GM12878 (cell line): ENCODE measurements at regions not wholly inside any gene's neighbourhood (a gene's known extent, or its start where the extent isn't known, plus 50 kb on each side); places are given as distances from the start of the nearest gene placed in this dataset.

ENCODE experiments used
- ATAC-seq: fragments of 200-7000 bp; cut with Tn5 transposase; 3 replicates; pipeline ENCODE4 v1.9.1; 2020; ENCODE audit warnings: mild to moderate bottlenecking, moderate library complexity
- BruUV-seq: library from RNA; stranded (reverse); fragments of 400-500 nt; replicated peaks from 2 replicates; lab custom pipeline; 2021; lab: Mats Ljungman, UMichigan
- CTCF ChIA-PET: fragments of 300-600 bp; sonication (Branson Sonifier 250); formaldehyde crosslinking; extraction: SDS; loops from one replicate; lab custom pipeline; 2021; ENCODE audit warnings: inconsistent platforms; lab: Yijun Ruan, JAX
- POLR2A ChIA-PET: fragments of 350-600 bp; formaldehyde crosslinking; extraction: SDS; loops from one replicate; lab custom pipeline; 2021; ENCODE audit warnings: inconsistent platforms; lab: Charles Lee
- RAD21 ChIA-PET: fragments of 300-600 bp; sonication (Branson Sonifier 250); formaldehyde crosslinking; loops from one replicate; lab custom pipeline; 2023; ENCODE audit warnings: antibody characterized with exemption; ENCODE audit not compliant: unreplicated experiment; lab: Charles Lee
- SMC1A ChIA-PET: fragments of 300-600 bp; sonication (Branson Sonifier 250); formaldehyde crosslinking; loops from one replicate; lab custom pipeline; 2023; ENCODE audit not compliant: unreplicated experiment, uncharacterized antibody; lab: Charles Lee
- DNase-seq: peaks from one replicate; pipeline ENCODE4 v3.0.0-alpha.2; 2011; ENCODE audit warnings: low read depth, low spot score
- FAIRE-seq: peaks from 3 replicates; lab custom pipeline; 2011; peaks lifted over from hg19 to GRCh38; lab: Jason Lieb, UNC
- H2AFZ ChIP-seq: 2 replicates; pipeline ENCODE4 v1.6.0; 2011; ENCODE audit warnings: low read depth, low read length, control low read depth; ENCODE audit not compliant: control insufficient read depth
- H3K27ac ChIP-seq: 2 replicates; pipeline ENCODE4 v1.5.1; 2011; ENCODE audit warnings: control low read depth; ENCODE audit not compliant: control insufficient read depth, insufficient read depth
- H3K27me3 ChIP-seq, 2 experiments: replicated peaks in 1 of 2; 2 replicates each; pipeline versions ENCODE4 v1.6.0 to v1.6.1; 2011; ENCODE audit warnings: low read length in 1 of 2; ENCODE audit not compliant: control insufficient read depth in 2 of 2, insufficient read depth in 2 of 2
- H3K36me3 ChIP-seq, 2 experiments: 2 replicates each; pipeline ENCODE4 v1.5.1; 2011; ENCODE audit warnings: low read length in 1 of 2; ENCODE audit not compliant: control insufficient read depth in 2 of 2, insufficient read depth in 2 of 2
- H3K4me1 ChIP-seq: 2 replicates; pipeline ENCODE4 v1.6.1; 2011; ENCODE audit warnings: mild to moderate bottlenecking, low read length, moderate library complexity, mixed read lengths; ENCODE audit not compliant: control insufficient read depth, insufficient read depth
- H3K4me2 ChIP-seq: 2 replicates; pipeline ENCODE4 v1.6.0; 2011; ENCODE audit warnings: control low read depth; ENCODE audit not compliant: control insufficient read depth, insufficient read depth
- H3K4me3 ChIP-seq: fragments of 200-600 bp; sonication (generic); 2 replicates; pipeline ENCODE4 v1.5.1; 2016
- H3K79me2 ChIP-seq: 2 replicates; pipeline ENCODE4 v1.6.0; 2011; ENCODE audit warnings: low read length; ENCODE audit not compliant: control insufficient read depth, insufficient read depth
- H3K9ac ChIP-seq: 2 replicates; pipeline ENCODE4 v1.8.0; 2011; ENCODE audit warnings: low read length, control low read depth, mixed read lengths; ENCODE audit not compliant: control insufficient read depth, insufficient read depth
- H3K9me3 ChIP-seq: replicated peaks from 3 replicates; pipeline ENCODE4 v1.5.1; 2011; ENCODE audit warnings: mild to moderate bottlenecking, low read length; ENCODE audit not compliant: control insufficient read depth, insufficient read depth
- H4K20me1 ChIP-seq: 2 replicates; pipeline ENCODE4 v1.6.0; 2011; ENCODE audit not compliant: control insufficient read depth, insufficient read depth
- BHLHE40 ChIP-seq, 2 experiments: fragments of 450-650 bp in 1 of 2; IDR thresholded peaks; 2 replicates each; pipeline ENCODE4 v1.6.1; 2011 to 2017; ENCODE audit warnings: low read depth in 2 of 2, borderline replicate concordance in 1 of 2, improper control_type of control experiment in 1 of 2, low read length in 1 of 2, mild to moderate bottlenecking in 1 of 2
- CHD1 ChIP-seq: IDR thresholded peaks from 2 replicates; pipeline ENCODE4 v1.6.1; 2012; ENCODE audit warnings: low read depth, low read length, improper control_type of control experiment
- MTA2 ChIP-seq: fragments of 450-650 bp; IDR thresholded peaks from 2 replicates; pipeline ENCODE4 v1.6.1; 2016; ENCODE audit warnings: low read depth, mild to moderate bottlenecking, moderate library complexity
- NBN ChIP-seq: fragments of 450-650 bp; IDR thresholded peaks from 2 replicates; pipeline ENCODE4 v1.6.1; 2016
- NFXL1 ChIP-seq: fragments of 450-650 bp; IDR thresholded peaks from 2 replicates; pipeline ENCODE4 v1.6.1; 2017; ENCODE audit warnings: antibody characterized with exemption, mild to moderate bottlenecking, borderline replicate concordance
- NR2F1 ChIP-seq: fragments of 450-650 bp; conservative IDR thresholded peaks from 2 replicates; pipeline ENCODE4 v1.6.1; 2017; ENCODE audit warnings: mild to moderate bottlenecking
- POLR2A ChIP-seq: IDR thresholded peaks from 2 replicates; pipeline ENCODE4 v1.6.1; 2011; ENCODE audit warnings: low read depth, mild to moderate bottlenecking, low read length
- SREBF2 ChIP-seq: IDR thresholded peaks from 2 replicates; pipeline ENCODE4 v1.6.1; 2012; ENCODE audit warnings: mild to moderate bottlenecking, low read length
- ZNF217 ChIP-seq: fragments of 450-650 bp; IDR thresholded peaks from 2 replicates; pipeline ENCODE4 v1.6.1; 2017; ENCODE audit warnings: antibody characterized with exemption, mild to moderate bottlenecking
- ZNF24 ChIP-seq: fragments of 450-650 bp; IDR thresholded peaks from 2 replicates; pipeline ENCODE4 v1.6.1; 2017; ENCODE audit warnings: antibody characterized with exemption, mild to moderate bottlenecking
- ZSCAN29 ChIP-seq: fragments of 450-650 bp; IDR thresholded peaks from 2 replicates; pipeline ENCODE4 v1.6.1; 2017; ENCODE audit warnings: mild to moderate bottlenecking, moderate library complexity
- WGBS: methylation state at CpG from one replicate; pipeline ENCODE4 v1.1.6; 2016; ENCODE audit warnings: low lambda C conversion rate; ENCODE audit not compliant: insufficient replicate concordance, insufficient coverage; ENCODE audit errors: missing lambda C conversion rate; 5-methylcytosine and 5-hydroxymethylcytosine counted together
- in situ Hi-C: fragments of 300-500 bp; cut with MboI; formaldehyde crosslinking; loops from 9 replicates; pipeline ENCODE4 v1.14.3; 2018; ENCODE audit warnings: mixed read lengths
- intact Hi-C: fragments of 100-400 bp; cut with micrococcal nuclease; formaldehyde crosslinking; loops from one replicate; pipeline ENCODE4 v1.14.2; 2022; ENCODE audit not compliant: unreplicated experiment
- TF ChIP-seq, protein P1 (sequence below): fragments of 450-650 bp; IDR thresholded peaks from 2 replicates; pipeline ENCODE4 v1.6.1; 2016; ENCODE audit warnings: mild to moderate bottlenecking

GRCh38 chr2:129004485-129004884, 685.8 kb upstream of the HS6ST1 start:
- WGBS: 10% methylated on average over 5 of the region's 5 CpGs
- no peak overlapping the region for H2AFZ ChIP-seq
- H3K36me3 ChIP-seq: no peaks in the 10 kb centered on the region
- FAIRE-seq (no peak), ATAC-seq (no peak), DNase-seq (no peak)
- H3K9me3 ChIP-seq: no peaks in the 10 kb centered on the region
- ChIA-PET POLR2A (no interaction called here), CTCF (no interaction called here), SMC1A (no interaction called here), RAD21 (no interaction called here)
- no peak overlapping the region for H3K4me3 ChIP-seq
- no peak overlapping the region for H3K4me2 ChIP-seq
- H3K4me1 ChIP-seq: no peaks in the 10 kb centered on the region
- TF ChIP-seq NR2F1 (no peak), POLR2A (no peak), SREBF2 (no peak), CHD1 (no peak), ZNF24 (no peak), NFXL1 (no peak), NBN (no peak), ZSCAN29 (no peak), MTA2 (no peak), ZNF217 (no peak), BHLHE40 (IDR thresholded peaks at IDR 0.05; ENCODE audit: borderline replicate concordance in 1 of 2, low read depth in 2 of 2, low read length in 1 of 2) (no peak)
- TF ChIP-seq, protein P1, sequence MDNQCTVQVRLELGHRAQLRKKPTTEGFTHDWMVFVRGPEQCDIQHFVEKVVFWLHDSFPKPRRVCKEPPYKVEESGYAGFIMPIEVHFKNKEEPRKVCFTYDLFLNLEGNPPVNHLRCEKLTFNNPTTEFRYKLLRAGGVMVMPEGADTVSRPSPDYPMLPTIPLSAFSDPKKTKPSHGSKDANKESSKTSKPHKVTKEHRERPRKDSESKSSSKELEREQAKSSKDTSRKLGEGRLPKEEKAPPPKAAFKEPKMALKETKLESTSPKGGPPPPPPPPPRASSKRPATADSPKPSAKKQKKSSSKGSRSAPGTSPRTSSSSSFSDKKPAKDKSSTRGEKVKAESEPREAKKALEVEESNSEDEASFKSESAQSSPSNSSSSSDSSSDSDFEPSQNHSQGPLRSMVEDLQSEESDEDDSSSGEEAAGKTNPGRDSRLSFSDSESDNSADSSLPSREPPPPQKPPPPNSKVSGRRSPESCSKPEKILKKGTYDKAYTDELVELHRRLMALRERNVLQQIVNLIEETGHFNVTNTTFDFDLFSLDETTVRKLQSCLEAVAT: no peak
- in situ Hi-C loops (no loop called here), intact Hi-C loops (no loop called here)
- BruUV-seq: no TSS peak
- H4K20me1 ChIP-seq: no peaks in the 10 kb centered on the region
- H3K79me2 ChIP-seq: no peaks in the 10 kb centered on the region
- H3K27ac ChIP-seq: no peak overlapping the region
- no peaks in the 10 kb centered on the region for H3K27me3 ChIP-seq
- H3K9ac ChIP-seq: no peak overlapping the region
